ENCODE measurements at regions not wholly inside any gene's neighbourhood (a gene's known extent, or its start where the extent isn't known, plus 50 kb on each side); places are given as distances from the start of the nearest gene placed in this dataset.

DNA sequence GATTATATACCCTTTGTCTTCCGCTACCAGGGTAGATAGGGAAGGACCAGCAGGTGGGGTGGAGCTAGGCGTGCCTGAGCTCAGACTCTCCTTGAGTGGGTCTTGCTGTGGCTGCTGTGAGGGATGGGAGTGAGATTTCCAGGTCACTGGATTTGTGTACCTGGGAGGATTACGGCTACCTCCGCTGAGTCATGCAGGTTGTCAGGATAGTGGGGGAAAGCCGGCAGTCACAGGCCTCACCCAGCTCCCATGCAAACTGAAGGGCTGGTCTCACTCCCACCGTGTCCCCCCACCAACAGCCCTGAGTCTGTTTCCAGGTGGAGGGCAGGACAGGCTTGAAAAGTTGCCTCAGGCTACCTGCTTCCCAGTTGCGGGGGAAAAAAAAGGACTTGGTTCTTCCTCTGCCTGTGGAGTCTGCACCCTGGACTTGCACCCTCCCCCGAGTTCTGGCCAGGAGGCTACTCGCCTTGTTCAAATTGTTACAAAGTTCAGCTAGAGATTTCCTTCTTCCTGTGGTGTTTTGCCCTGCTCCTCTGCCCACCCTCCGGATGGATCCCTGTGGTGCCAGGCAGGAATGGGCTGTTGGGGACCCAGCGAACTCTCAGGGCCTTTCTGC is 268.3 kb downstream of the VAPA start:
- POLR2A ChIA-PET, result no interaction called here
- no peaks in the 10 kb centered on the region for H3K4me1 ChIP-seq (ENCODE audit: control insufficient read depth, insufficient read depth, low read length)
- no peaks in the 10 kb centered on the region for H3K36me3 ChIP-seq (ENCODE audit: control insufficient read depth in 2 of 2, insufficient read depth in 1 of 2, low read length in 2 of 2)
- CTCF ChIA-PET, result interaction anchor here (0.6 kb wide), 1 partner anchor 26 kb away, joined by 3 read pairs; no protein-coding TSS in a partner anchor
- H3K27ac ChIP-seq (ENCODE audit: extremely low read depth, low read depth, low read length), result no peak overlapping the region
- H3K4me3 ChIP-seq (ENCODE audit: low read depth, low read length), result no peak overlapping the region
- TF ChIP-seq, protein P1, sequence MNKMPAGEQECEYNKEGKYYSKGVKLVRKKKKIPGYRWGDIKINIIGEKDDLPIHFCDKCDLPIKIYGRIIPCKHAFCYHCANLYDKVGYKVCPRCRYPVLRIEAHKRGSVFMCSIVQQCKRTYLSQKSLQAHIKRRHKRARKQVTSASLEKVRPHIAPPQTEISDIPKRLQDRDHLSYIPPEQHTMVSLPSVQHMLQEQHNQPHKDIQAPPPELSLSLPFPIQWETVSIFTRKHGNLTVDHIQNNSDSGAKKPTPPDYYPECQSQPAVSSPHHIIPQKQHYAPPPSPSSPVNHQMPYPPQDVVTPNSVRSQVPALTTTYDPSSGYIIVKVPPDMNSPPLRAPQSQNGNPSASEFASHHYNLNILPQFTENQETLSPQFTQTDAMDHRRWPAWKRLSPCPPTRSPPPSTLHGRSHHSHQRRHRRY (tag by site-specific recombination; IDR thresholded peaks at IDR 0.05), result no peak
- TF ChIP-seq ZNF324 (tag by site-specific recombination; IDR thresholded peaks at IDR 0.05) (no peak), KLF7 (tag by site-specific recombination; IDR thresholded peaks at IDR 0.05; ENCODE audit: borderline replicate concordance) (no peak), MEIS1 (CRISPR knock-in tag; IDR thresholded peaks at IDR 0.05; ENCODE audit: borderline replicate concordance) (no peak), ZSCAN23 (tag by site-specific recombination; IDR thresholded peaks at IDR 0.05) (no peak), ZNF549 (tag by site-specific recombination; IDR thresholded peaks at IDR 0.05) (no peak), ZFP3 (tag by site-specific recombination; IDR thresholded peaks at IDR 0.05; ENCODE audit: low read depth) (no peak), KLF16 (tag by site-specific recombination; IDR thresholded peaks at IDR 0.05) (no peak), ZNF776 (tag by site-specific recombination; IDR thresholded peaks at IDR 0.05; ENCODE audit: borderline replicate concordance) (no peak), ZBTB8A (tag by site-specific recombination; IDR thresholded peaks at IDR 0.05) (no peak), ZFP37 (tag by site-specific recombination; IDR thresholded peaks at IDR 0.05) (no peak), ZNF19 (tag by site-specific recombination; IDR thresholded peaks at IDR 0.05; ENCODE audit: low read depth) (no peak), KLF1 (tag by site-specific recombination; IDR thresholded peaks at IDR 0.05) (no peak), ZNF175 (tag by site-specific recombination; IDR thresholded peaks at IDR 0.05) (no peak), ZNF221 (tag by site-specific recombination; IDR thresholded peaks at IDR 0.05; ENCODE audit: borderline replicate concordance) (no peak), ZNF211 (tag by site-specific recombination; IDR thresholded peaks at IDR 0.05; ENCODE audit: low read depth) (no peak)
- TF ChIP-seq, protein P2, sequence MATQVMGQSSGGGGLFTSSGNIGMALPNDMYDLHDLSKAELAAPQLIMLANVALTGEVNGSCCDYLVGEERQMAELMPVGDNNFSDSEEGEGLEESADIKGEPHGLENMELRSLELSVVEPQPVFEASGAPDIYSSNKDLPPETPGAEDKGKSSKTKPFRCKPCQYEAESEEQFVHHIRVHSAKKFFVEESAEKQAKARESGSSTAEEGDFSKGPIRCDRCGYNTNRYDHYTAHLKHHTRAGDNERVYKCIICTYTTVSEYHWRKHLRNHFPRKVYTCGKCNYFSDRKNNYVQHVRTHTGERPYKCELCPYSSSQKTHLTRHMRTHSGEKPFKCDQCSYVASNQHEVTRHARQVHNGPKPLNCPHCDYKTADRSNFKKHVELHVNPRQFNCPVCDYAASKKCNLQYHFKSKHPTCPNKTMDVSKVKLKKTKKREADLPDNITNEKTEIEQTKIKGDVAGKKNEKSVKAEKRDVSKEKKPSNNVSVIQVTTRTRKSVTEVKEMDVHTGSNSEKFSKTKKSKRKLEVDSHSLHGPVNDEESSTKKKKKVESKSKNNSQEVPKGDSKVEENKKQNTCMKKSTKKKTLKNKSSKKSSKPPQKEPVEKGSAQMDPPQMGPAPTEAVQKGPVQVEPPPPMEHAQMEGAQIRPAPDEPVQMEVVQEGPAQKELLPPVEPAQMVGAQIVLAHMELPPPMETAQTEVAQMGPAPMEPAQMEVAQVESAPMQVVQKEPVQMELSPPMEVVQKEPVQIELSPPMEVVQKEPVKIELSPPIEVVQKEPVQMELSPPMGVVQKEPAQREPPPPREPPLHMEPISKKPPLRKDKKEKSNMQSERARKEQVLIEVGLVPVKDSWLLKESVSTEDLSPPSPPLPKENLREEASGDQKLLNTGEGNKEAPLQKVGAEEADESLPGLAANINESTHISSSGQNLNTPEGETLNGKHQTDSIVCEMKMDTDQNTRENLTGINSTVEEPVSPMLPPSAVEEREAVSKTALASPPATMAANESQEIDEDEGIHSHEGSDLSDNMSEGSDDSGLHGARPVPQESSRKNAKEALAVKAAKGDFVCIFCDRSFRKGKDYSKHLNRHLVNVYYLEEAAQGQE (tag by site-specific recombination; IDR thresholded peaks at IDR 0.05), result no peak
- TF ChIP-seq, protein P3, sequence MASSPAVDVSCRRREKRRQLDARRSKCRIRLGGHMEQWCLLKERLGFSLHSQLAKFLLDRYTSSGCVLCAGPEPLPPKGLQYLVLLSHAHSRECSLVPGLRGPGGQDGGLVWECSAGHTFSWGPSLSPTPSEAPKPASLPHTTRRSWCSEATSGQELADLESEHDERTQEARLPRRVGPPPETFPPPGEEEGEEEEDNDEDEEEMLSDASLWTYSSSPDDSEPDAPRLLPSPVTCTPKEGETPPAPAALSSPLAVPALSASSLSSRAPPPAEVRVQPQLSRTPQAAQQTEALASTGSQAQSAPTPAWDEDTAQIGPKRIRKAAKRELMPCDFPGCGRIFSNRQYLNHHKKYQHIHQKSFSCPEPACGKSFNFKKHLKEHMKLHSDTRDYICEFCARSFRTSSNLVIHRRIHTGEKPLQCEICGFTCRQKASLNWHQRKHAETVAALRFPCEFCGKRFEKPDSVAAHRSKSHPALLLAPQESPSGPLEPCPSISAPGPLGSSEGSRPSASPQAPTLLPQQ (tag by site-specific recombination; IDR thresholded peaks at IDR 0.05), result no peak
- H3K9me3 ChIP-seq (ENCODE audit: control insufficient read depth, insufficient read depth, low read depth, low read length), result no peaks in the 10 kb centered on the region

DNA sequence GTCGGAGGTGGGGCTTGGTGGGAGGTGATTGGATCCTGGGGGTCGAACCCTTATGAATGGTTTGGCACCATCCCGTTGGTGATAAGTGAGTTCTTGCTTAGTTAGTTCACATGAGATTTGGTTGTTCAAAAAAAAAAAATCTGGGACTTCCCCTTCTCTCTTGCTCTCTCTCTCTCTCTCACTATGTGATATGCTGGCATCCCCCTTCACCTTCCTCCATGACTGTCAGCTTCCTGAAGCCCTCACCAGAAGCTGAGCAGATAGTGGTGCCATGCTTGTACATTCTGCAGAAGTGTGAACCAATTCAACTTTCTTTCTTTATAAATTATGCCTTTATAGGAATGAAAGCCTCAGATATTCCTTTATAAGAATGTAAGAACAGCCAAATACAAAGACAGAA is 269.7 kb upstream of the APCDD1 start:
- Histone ChIP-seq H3K36me3 (ENCODE audit: control insufficient read depth in 2 of 2, insufficient read depth in 1 of 2, low read length in 2 of 2) (no peaks in the 10 kb centered on the region), H3K4me1 (ENCODE audit: control insufficient read depth, insufficient read depth, low read length) (no peaks in the 10 kb centered on the region), H3K4me3 (ENCODE audit: low read depth, low read length) (no peak overlapping the region), H3K27ac (ENCODE audit: extremely low read depth, low read depth, low read length) (no peak overlapping the region), H3K9me3 (ENCODE audit: control insufficient read depth, insufficient read depth, low read depth, low read length) (no peaks in the 10 kb centered on the region)
- CTCF ChIA-PET, result interaction anchor here (0.5 kb wide), 1 partner anchor 242 kb away, joined by 3 read pairs; no protein-coding TSS in a partner anchor
- POLR2A ChIA-PET, result no interaction called here
- TF ChIP-seq ZNF37A (tag by site-specific recombination; IDR thresholded peaks at IDR 0.05) (no peak), SCRT1 (tag by site-specific recombination; IDR thresholded peaks at IDR 0.05; ENCODE audit: borderline replicate concordance) (no peak), ZNF133 (tag by site-specific recombination; IDR thresholded peaks at IDR 0.05) (no peak), ZNF621 (tag by site-specific recombination; IDR thresholded peaks at IDR 0.05) (no peak), YY1 (tag by site-specific recombination; IDR thresholded peaks at IDR 0.05) (no peak), ZNF174 (tag by site-specific recombination; IDR thresholded peaks at IDR 0.05) (no peak), ZBTB7A (tag by site-specific recombination; IDR thresholded peaks at IDR 0.05; ENCODE audit: low read depth) (no peak), ZNF416 (tag by site-specific recombination; IDR thresholded peaks at IDR 0.05) (no peak), ZNF16 (tag by site-specific recombination; IDR thresholded peaks at IDR 0.05; ENCODE audit: low read depth) (no peak), ZNF670 (tag by site-specific recombination; IDR thresholded peaks at IDR 0.05; ENCODE audit: low read depth) (no peak)
- TF ChIP-seq, protein P4, sequence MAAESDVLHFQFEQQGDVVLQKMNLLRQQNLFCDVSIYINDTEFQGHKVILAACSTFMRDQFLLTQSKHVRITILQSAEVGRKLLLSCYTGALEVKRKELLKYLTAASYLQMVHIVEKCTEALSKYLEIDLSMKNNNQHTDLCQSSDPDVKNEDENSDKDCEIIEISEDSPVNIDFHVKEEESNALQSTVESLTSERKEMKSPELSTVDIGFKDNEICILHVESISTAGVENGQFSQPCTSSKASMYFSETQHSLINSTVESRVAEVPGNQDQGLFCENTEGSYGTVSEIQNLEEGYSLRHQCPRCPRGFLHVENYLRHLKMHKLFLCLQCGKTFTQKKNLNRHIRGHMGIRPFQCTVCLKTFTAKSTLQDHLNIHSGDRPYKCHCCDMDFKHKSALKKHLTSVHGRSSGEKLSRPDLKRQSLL (tag by site-specific recombination; IDR thresholded peaks at IDR 0.05), result no peak
